ENCODE measurements at regions not wholly inside any gene's neighbourhood (a gene's known extent, or its start where the extent isn't known, plus 50 kb on each side); places are given as distances from the start of the nearest gene placed in this dataset.
"Not testable (repeated sequence)": the region's sequence is repeated elsewhere in the genome, so short reads cannot be mapped to it uniquely, and the experiment has no call there.

DNA sequence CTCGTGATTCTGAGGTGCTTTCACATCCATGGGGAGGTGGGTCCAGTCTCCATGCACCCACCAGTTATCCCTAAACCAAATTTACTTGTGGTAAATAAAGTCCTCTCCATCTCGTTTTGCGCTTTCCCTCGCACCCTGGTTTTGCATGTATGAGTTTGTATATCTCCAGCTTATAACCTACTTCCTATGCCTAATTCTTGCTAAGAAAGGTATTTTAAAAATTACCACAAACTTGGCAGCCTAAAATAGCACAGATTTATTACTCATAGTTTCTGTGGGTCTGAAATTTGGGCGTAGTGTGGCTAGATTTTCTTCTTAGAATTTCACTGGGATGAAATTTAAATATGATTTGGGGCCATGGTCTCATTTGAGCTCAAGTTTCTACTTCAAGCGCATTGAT lies 511.5 kb downstream of the NYAP2 start:
- DNase-seq: no peak

GRCh38 chr2:225895126-225895525 lies 495.6 kb downstream of the NYAP2 start:
- no peak for DNase-seq

DNA sequence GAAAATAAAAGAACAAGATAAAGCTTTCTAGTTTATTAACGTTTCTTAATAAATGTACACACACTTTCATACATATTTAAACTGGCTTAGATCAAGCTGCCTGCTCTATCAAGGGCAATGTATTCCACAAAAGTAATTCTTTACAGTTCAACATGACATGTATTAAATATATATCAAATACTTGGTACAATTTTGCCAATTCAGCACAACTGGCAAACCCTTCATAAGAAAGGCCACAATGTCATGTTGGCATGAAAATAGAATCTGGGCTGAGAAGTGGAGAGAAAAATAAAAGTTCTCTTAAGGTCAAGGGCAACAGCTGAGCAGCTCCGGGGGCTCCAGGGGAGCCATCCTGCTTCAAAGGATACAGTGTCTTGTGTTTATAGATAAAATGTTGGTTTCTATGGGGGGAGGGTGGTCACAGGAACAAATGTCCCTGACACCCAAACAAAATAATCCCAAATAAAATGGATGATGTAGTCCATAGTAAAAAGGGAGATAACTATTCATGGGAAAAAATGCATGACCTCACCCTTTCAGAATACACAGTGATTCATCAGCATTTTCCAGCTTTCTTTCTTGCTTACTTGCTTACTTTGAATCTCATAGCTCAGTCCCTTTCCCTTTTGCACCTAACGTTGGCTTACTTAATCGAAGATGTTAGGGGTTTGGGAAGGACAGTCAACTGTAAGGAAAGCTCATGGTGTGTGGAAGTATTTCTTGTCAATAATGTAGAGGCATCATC lies 494.9 kb downstream of the NYAP2 start:
- no peak for DNase-seq

GRCh38 chr2:225893151-225893550 lies 493.6 kb downstream of the NYAP2 start:
- no peak for DNase-seq

- no peak for DNase-seq
Measured at GRCh38 chr2:225891771-225892170, 492.3 kb downstream of the NYAP2 start.

DNA sequence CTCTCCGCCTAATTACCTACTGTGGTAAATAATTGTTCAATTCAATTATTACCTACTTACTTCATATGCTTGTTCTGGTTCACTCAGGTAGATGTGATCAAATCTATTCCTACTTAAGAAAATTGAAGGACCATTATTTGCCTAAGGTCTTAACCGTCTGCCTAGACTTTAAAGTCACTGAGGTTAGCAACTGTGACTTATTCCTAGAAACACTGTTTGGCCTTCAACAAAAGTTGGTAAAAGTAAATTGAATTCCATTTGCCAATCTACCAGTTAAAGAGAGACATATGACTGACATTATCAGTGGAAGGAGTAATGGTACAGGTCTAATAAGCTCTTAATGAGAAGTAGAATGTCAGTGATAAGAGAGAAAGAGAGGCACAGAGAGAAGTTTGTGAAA lies 491.5 kb downstream of the NYAP2 start:
- no peak for DNase-seq

- no peak for DNase-seq
Measured at GRCh38 chr2:225889452-225889851, 489.9 kb downstream of the NYAP2 start.

DNA sequence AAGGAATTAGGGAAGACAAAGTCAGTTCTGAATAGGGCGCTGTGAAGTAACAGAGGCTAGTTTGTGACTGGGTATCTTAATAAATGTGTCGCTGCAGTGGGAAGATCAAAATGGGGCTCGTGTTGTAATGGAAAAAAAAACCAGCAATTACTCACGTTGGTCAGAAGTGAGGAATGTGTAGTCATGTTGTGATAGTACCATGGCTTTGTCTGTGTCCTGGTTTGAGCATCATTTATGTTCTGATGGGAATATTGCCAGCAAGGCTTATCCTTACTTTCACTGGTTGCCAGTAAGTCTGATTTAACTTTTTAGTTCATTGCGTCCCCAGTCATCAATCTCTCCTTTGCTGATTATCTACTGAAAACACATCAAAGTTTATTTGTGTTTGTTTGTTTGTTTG lies 467.6 kb downstream of the NYAP2 start:
- DNase-seq: no peak

- DNase-seq: no peak
Measured at GRCh38 chr2:225865468-225865867, 466.0 kb downstream of the NYAP2 start.

DNA sequence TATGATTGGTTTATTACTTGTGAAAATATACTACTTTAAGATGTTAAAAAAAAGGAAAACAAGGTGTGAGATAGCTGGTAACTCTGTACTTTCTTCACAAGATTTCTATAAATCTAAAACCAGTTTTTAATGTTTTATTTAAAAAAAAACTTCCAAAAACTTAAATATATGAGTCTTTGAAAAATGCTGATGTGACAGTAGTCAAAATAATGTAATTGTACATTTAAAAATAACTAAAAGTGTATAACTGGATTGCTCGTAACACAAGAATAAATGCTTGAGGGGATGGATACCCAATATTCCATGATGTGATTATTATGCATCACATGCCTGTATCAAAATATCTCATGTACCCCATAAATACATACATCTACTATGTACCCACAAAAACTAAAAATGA lies 464.9 kb downstream of the NYAP2 start:
- no peak for DNase-seq

DNA sequence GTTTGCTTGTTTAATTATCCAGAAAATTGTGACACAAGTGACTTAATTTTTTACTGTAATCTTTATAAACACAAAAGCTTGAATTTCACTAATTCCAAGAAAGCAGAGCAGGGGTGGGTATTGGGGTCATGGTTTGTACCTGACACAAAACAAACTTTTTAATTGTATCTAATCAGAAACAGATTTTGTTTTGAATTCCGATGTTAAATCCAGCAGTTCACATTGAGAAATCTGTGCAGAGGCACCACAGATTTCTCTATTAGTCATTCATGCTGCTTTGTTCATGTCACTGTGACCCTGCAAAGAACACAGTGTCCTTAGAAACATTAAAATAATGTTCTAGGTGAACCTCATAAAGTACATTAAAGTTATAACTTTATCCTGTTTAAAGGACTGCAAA lies 443.4 kb downstream of the NYAP2 start:
- no peak for DNase-seq

DNA sequence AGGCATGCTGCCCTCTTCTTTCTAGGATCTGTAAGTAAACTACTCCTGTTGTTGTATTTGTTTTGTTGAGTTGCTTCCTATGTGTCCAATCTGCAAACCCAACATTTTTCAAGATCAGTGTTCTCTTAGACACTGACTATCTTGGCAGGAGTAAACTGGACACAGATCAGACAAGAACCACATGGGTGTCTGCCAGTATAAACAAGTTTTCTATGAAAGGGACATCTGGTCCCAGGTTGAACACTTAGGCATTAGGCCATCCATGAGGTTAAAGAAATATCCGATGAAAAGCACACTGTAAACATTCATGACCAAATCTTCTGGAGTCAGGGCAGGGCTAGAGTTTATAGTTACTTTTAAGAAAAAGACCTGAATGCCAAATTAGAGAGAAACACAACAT lies 441.8 kb downstream of the NYAP2 start:
- DNase-seq: no peak

- DNase-seq: no peak
Measured at GRCh38 chr2:225837328-225837727, 437.8 kb downstream of the NYAP2 start.

- no peak for DNase-seq
Measured at GRCh38 chr2:225824748-225825449, 425.4 kb downstream of the NYAP2 start.

- DNase-seq: no peak
Measured at GRCh38 chr2:225821351-225821750, 421.8 kb downstream of the NYAP2 start.

GRCh38 chr2:225820826-225821225 lies 421.3 kb downstream of the NYAP2 start:
- DNase-seq: no peak

DNA sequence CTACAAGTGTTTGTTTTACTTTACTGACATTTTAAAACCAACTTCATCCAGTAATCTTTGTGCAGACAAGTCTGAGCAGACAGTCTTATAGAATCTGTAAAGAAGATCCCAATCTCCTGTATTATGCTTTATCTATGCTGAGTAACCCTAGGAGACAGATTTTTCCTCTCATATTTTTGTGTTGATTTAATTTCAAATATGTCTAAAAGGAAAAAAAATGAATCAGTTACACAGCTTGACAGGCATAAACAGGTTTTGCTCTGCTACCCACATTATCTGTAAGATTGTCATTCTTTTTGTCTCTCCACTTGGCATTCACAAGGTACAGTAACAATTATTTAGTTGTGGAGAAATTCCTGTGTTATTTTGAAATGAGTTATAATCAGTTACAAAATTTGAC lies 415.0 kb downstream of the NYAP2 start:
- no peak for DNase-seq

- DNase-seq: no peak
Measured at GRCh38 chr2:225806105-225806504, 406.6 kb downstream of the NYAP2 start.

- not testable (repeated sequence) for DNase-seq
Measured at GRCh38 chr2:225802076-225802475, 402.6 kb downstream of the NYAP2 start.

DNA sequence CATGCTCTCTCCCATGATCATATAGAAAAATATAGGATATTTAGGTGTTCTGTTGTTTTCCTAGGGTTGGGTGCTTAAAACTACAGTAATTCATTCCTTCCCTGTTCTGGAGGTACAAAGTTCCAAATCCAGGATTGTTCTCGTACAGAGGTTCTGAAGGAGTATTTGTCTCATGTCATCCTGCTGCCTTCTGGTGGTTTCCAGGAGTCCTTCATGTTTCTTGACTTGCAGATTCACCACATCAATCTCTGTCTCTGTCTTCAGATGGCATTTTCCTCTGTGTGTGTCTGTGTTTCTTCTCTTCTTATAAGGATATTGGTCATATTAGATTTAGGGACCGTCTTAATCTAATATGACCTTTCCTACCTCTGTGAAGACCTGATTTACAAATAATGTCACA lies 397.9 kb downstream of the NYAP2 start:
- no peak for DNase-seq

DNA sequence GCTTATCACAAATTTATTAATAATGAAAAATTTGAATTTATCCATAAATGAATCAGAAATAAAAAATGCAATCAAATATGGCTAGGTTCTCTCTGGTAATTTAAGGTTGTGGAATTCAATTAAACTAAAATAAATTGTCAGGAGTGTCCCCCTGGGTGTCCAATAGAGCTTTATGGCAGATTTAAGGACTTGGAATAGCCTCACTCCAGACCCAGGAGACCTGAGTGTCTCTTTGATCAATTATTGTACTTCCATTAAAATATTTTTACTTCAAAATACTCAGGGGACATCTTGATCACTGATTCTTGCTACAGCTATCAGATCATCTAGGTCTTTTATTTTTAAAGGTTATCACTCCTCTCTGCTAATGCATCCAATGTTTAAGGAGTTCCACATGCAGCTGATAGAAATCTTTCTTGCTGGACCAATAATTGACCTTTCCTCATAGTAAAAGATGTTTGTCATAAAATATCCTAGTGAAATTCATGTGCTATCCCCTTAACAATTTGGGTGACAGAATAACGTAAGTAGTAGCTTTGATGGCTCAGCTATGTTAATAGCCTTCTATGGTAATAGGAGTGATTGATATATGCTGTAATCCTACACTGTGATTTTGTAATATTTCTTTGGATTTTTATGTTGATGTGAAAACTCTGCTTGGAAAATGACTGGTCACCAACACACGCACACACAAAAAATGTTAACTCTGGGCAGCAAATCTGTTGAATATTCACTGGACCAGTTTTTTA lies 395.3 kb downstream of the NYAP2 start:
- DNase-seq: no peak

DNA sequence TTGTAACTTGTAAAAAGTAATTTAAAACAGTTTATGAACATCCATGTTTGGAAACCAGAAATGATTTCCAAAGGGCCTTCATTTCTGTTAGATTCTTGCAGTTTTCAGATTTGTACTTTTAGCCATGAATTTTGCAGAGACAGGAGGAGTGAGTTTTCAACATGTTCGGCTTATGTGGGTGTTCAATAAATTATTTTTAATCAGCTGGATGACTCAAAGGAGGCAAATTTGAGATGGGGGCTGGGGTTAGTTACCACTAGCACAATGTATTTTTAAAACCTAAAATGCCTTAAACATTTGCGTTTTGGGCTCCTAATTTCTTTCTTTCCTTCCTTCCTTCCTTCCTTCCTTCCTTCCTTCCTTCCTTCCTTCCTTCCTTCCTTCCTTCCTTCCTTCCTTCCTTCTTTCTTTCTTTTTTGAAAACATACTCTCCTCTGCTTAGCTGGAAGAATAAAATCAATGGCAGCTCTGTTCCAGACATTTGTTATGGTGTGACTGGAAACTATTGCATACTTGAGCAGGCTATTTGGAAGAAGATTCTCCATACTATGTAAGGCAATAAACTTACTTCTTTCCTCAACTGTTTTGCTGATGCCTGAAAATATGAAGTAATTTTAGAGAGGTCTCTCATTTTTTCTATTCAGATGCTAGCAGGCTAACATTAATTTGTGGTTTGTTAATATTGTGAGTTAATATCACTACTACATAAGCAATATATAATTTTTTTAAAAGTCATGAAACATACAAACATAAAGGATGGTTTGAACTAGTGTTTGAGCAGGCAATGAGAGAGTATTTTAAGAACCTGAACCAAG lies 394.4 kb downstream of the NYAP2 start:
- no peak for DNase-seq

- no peak for DNase-seq
Measured at GRCh38 chr2:225788571-225789094, 389.1 kb downstream of the NYAP2 start.

Measured in cerebellar nuclear complex (tissue), 1 donor.